ENCODE measurements at regions not wholly inside any gene's neighbourhood (a gene's known extent, or its start where the extent isn't known, plus 50 kb on each side); places are given as distances from the start of the nearest gene placed in this dataset.

GRCh38 chr16:51989637-51990230 is 557.2 kb downstream of the TOX3 start:
- H3K27ac ChIP-seq (ENCODE audit: insufficient read depth, low read length, poor library complexity, severe bottlenecking) = no peak overlapping the region
- no peaks in the 10 kb centered on the region for H3K9me3 ChIP-seq (ENCODE audit: control insufficient read depth in 2 of 2, low read length in 2 of 2)
- DNase-seq = no peak
- H3K4me1 ChIP-seq (ENCODE audit: control insufficient read depth, insufficient read depth, low read length, poor library complexity, severe bottlenecking) = no peaks in the 10 kb centered on the region
- Mint-ChIP-seq H3K4me3 (no peak overlapping the region), H3K27me3 (no peaks in the 10 kb centered on the region), H3K27ac (no peak overlapping the region), H3K4me1 (no peaks in the 10 kb centered on the region), H3K9me3 (peaks cover 0 to 20% (median 4%) of the 10 kb centered on the region in 7 donors), H3K36me3 (no peaks in the 10 kb centered on the region)
- H3K27me3 ChIP-seq (ENCODE audit: control insufficient read depth, insufficient read depth, low read length) = no peaks in the 10 kb centered on the region
- ATAC-seq (ENCODE audit: low read depth in 2 of 2) = no peak
- H3K4me3 ChIP-seq (ENCODE audit: low read depth, low read length) = no peak overlapping the region
- no peaks in the 10 kb centered on the region for H3K36me3 ChIP-seq (ENCODE audit: control insufficient read depth, insufficient read depth, low read length)

- Histone ChIP-seq H3K4me1 (ENCODE audit: control insufficient read depth, insufficient read depth, low read length, poor library complexity, severe bottlenecking) (no peaks in the 10 kb centered on the region), H3K27ac (ENCODE audit: insufficient read depth, low read length, poor library complexity, severe bottlenecking) (no peak overlapping the region), H3K4me3 (ENCODE audit: low read depth, low read length) (no peak overlapping the region), H3K9me3 (ENCODE audit: control insufficient read depth in 2 of 2, low read length in 2 of 2) (no peaks in the 10 kb centered on the region), H3K36me3 (ENCODE audit: control insufficient read depth, insufficient read depth, low read length) (no peaks in the 10 kb centered on the region), H3K27me3 (ENCODE audit: control insufficient read depth, insufficient read depth, low read length) (no peaks in the 10 kb centered on the region)
- no peak for ATAC-seq (ENCODE audit: low read depth in 2 of 2)
- no peak for DNase-seq
- H3K9me3 Mint-ChIP-seq = peaks cover 0 to 20% (median 4%) of the 10 kb centered on the region in 7 donors
- no peaks in the 10 kb centered on the region for H3K4me1 Mint-ChIP-seq
- H3K27me3 Mint-ChIP-seq = no peaks in the 10 kb centered on the region
- no peak overlapping the region for H3K27ac Mint-ChIP-seq
- no peaks in the 10 kb centered on the region for H3K36me3 Mint-ChIP-seq
- H3K4me3 Mint-ChIP-seq = no peak overlapping the region
Observed at GRCh38 chr16:51988977-51989376, 558.0 kb downstream of the TOX3 start.

GRCh38 chr16:51987519-51987918 is 559.4 kb downstream of the TOX3 start:
- ATAC-seq (ENCODE audit: low read depth in 2 of 2) = no peak

GRCh38 chr16:51986717-51987116 is 560.2 kb downstream of the TOX3 start:
- no peak overlapping the region for H3K27ac ChIP-seq (ENCODE audit: insufficient read depth, low read length, poor library complexity, severe bottlenecking)
- no peaks in the 10 kb centered on the region for H3K27me3 ChIP-seq (ENCODE audit: control insufficient read depth, insufficient read depth, low read length)
- Mint-ChIP-seq H3K27ac (no peak overlapping the region), H3K9me3 (peaks cover 0 to 12% (median 4%) of the 10 kb centered on the region in 7 donors), H3K4me3 (no peak overlapping the region), H3K27me3 (no peaks in the 10 kb centered on the region), H3K36me3 (no peaks in the 10 kb centered on the region), H3K4me1 (no peaks in the 10 kb centered on the region)
- ATAC-seq (ENCODE audit: low read depth in 2 of 2) = no peak
- no peak for DNase-seq
- H3K4me1 ChIP-seq (ENCODE audit: control insufficient read depth, insufficient read depth, low read length, poor library complexity, severe bottlenecking) = no peaks in the 10 kb centered on the region
- H3K36me3 ChIP-seq (ENCODE audit: control insufficient read depth, insufficient read depth, low read length) = no peaks in the 10 kb centered on the region
- H3K4me3 ChIP-seq (ENCODE audit: low read depth, low read length) = no peak overlapping the region
- H3K9me3 ChIP-seq (ENCODE audit: control insufficient read depth in 2 of 2, low read length in 2 of 2) = no peaks in the 10 kb centered on the region

More at GRCh38 chr16:51987519-51987918, 559.4 kb downstream of the TOX3 start:
- Mint-ChIP-seq H3K27ac (no peak overlapping the region), H3K27me3 (no peaks in the 10 kb centered on the region), H3K4me1 (no peaks in the 10 kb centered on the region), H3K9me3 (peaks cover 0 to 13% (median 4%) of the 10 kb centered on the region in 7 donors), H3K36me3 (no peaks in the 10 kb centered on the region), H3K4me3 (no peak overlapping the region)
- Histone ChIP-seq H3K4me3 (ENCODE audit: low read depth, low read length) (no peak overlapping the region), H3K4me1 (ENCODE audit: control insufficient read depth, insufficient read depth, low read length, poor library complexity, severe bottlenecking) (no peaks in the 10 kb centered on the region), H3K27me3 (ENCODE audit: control insufficient read depth, insufficient read depth, low read length) (no peaks in the 10 kb centered on the region), H3K27ac (ENCODE audit: insufficient read depth, low read length, poor library complexity, severe bottlenecking) (no peak overlapping the region), H3K36me3 (ENCODE audit: control insufficient read depth, insufficient read depth, low read length) (no peaks in the 10 kb centered on the region), H3K9me3 (ENCODE audit: control insufficient read depth in 2 of 2, low read length in 2 of 2) (no peaks in the 10 kb centered on the region)
- no peak for DNase-seq

GRCh38 chr16:51986301-51986700 is 560.6 kb downstream of the TOX3 start:
- DNase-seq = no peak
- Mint-ChIP-seq H3K9me3 (peaks cover 0 to 10% (median 4%) of the 10 kb centered on the region in 7 donors), H3K4me3 (no peak overlapping the region)

GRCh38 chr16:51985126-51985525 is 561.8 kb downstream of the TOX3 start:
- H3K9me3 ChIP-seq (ENCODE audit: control insufficient read depth in 2 of 2, low read length in 2 of 2) = no peaks in the 10 kb centered on the region
- H3K4me1 Mint-ChIP-seq = no peaks in the 10 kb centered on the region
- ATAC-seq (ENCODE audit: low read depth in 2 of 2) (no peak), DNase-seq (no peak)
- no peaks in the 10 kb centered on the region for H3K36me3 ChIP-seq (ENCODE audit: control insufficient read depth, insufficient read depth, low read length)
- no peak overlapping the region for H3K4me3 ChIP-seq (ENCODE audit: low read depth, low read length)
- no peak overlapping the region for H3K27ac ChIP-seq (ENCODE audit: insufficient read depth, low read length, poor library complexity, severe bottlenecking)
- peaks cover 0 to 4% (median 2%) of the 10 kb centered on the region in 7 donors for H3K9me3 Mint-ChIP-seq
- no peak overlapping the region for H3K4me3 Mint-ChIP-seq
- H3K27me3 ChIP-seq (ENCODE audit: control insufficient read depth, insufficient read depth, low read length) = no peaks in the 10 kb centered on the region
- H3K36me3 Mint-ChIP-seq = no peaks in the 10 kb centered on the region
- no peaks in the 10 kb centered on the region for H3K4me1 ChIP-seq (ENCODE audit: control insufficient read depth, insufficient read depth, low read length, poor library complexity, severe bottlenecking)
- H3K27ac Mint-ChIP-seq = no peak overlapping the region
- no peaks in the 10 kb centered on the region for H3K27me3 Mint-ChIP-seq

More at GRCh38 chr16:51986301-51986700, 560.6 kb downstream of the TOX3 start:
- no peaks in the 10 kb centered on the region for H3K36me3 Mint-ChIP-seq
- H3K4me1 Mint-ChIP-seq = no peaks in the 10 kb centered on the region
- H3K27me3 ChIP-seq (ENCODE audit: control insufficient read depth, insufficient read depth, low read length) = no peaks in the 10 kb centered on the region
- no peaks in the 10 kb centered on the region for H3K27me3 Mint-ChIP-seq
- H3K27ac Mint-ChIP-seq = no peak overlapping the region
- H3K4me1 ChIP-seq (ENCODE audit: control insufficient read depth, insufficient read depth, low read length, poor library complexity, severe bottlenecking) = no peaks in the 10 kb centered on the region
- ATAC-seq (ENCODE audit: low read depth in 2 of 2) = no peak
- no peaks in the 10 kb centered on the region for H3K9me3 ChIP-seq (ENCODE audit: control insufficient read depth in 2 of 2, low read length in 2 of 2)
- H3K4me3 ChIP-seq (ENCODE audit: low read depth, low read length) = no peak overlapping the region
- no peak overlapping the region for H3K27ac ChIP-seq (ENCODE audit: insufficient read depth, low read length, poor library complexity, severe bottlenecking)
- no peaks in the 10 kb centered on the region for H3K36me3 ChIP-seq (ENCODE audit: control insufficient read depth, insufficient read depth, low read length)

- no peaks in the 10 kb centered on the region for H3K4me1 Mint-ChIP-seq
- Histone ChIP-seq H3K4me1 (ENCODE audit: control insufficient read depth, insufficient read depth, low read length, poor library complexity, severe bottlenecking) (no peaks in the 10 kb centered on the region), H3K27me3 (ENCODE audit: control insufficient read depth, insufficient read depth, low read length) (no peaks in the 10 kb centered on the region), H3K36me3 (ENCODE audit: control insufficient read depth, insufficient read depth, low read length) (no peaks in the 10 kb centered on the region), H3K27ac (ENCODE audit: insufficient read depth, low read length, poor library complexity, severe bottlenecking) (no peak overlapping the region), H3K9me3 (ENCODE audit: control insufficient read depth in 2 of 2, low read length in 2 of 2) (no peaks in the 10 kb centered on the region), H3K4me3 (ENCODE audit: low read depth, low read length) (no peak overlapping the region)
- no peak overlapping the region for H3K27ac Mint-ChIP-seq
- no peak for DNase-seq
- H3K36me3 Mint-ChIP-seq = no peaks in the 10 kb centered on the region
- ATAC-seq (ENCODE audit: low read depth in 2 of 2) = no peak
- H3K9me3 Mint-ChIP-seq = peaks cover 0 to 4% (median 1%) of the 10 kb centered on the region in 7 donors
- H3K27me3 Mint-ChIP-seq = no peaks in the 10 kb centered on the region
- H3K4me3 Mint-ChIP-seq = no peak overlapping the region
Observed at GRCh38 chr16:51984395-51984794, 562.5 kb downstream of the TOX3 start.

Data from CD4-positive, CD25-positive, alpha-beta regulatory T cell (primary cell).